Hepatic stellate cell (primary cell): ENCODE measurements at regions not wholly inside any gene's neighbourhood (a gene's known extent, or its start where the extent isn't known, plus 50 kb on each side); places are given as distances from the start of the nearest gene placed in this dataset.
"Not testable (repeated sequence)": the region's sequence is repeated elsewhere in the genome, so short reads cannot be mapped to it uniquely, and the experiment has no call there.

Experiments used
- DNase-seq: peaks from one replicate; pipeline ENCODE4 v3.0.0; 2011; ENCODE audit warnings: low spot score

DNA sequence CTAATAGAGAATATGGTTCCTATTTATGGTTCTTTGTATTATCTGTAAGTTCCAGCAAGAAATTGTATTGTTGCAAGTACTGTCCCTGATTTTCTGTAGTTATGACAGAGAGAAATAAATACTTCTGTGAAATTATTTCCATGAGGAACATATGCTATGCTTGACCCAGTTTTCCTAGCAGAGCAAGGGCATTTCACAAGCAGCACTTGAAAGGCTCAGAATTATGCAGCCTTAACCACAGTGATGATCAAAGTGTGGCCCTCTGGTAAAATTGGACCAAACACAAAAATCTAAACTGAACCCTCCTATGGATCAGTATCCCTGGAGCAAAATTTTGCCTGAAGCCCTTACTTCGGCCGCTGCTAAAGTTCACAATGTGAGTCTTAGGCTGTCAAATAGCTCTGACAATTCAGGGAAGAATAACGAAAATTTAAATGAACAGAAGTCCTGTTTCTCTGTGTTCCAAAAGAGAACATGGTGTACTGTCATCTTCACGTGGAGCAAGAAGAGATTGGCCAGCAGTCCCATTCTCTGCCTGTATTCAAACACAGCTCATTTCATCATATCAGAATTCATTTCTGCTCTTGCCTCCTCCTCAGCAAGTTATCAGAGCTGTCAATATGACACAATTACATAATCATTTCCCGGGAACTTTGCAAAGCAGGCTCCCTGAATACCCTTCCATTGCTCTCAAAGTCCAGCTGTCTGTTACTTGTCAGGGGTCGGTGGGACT, 471.9 kb downstream of the RPS29 start:
- no peak for DNase-seq

DNA sequence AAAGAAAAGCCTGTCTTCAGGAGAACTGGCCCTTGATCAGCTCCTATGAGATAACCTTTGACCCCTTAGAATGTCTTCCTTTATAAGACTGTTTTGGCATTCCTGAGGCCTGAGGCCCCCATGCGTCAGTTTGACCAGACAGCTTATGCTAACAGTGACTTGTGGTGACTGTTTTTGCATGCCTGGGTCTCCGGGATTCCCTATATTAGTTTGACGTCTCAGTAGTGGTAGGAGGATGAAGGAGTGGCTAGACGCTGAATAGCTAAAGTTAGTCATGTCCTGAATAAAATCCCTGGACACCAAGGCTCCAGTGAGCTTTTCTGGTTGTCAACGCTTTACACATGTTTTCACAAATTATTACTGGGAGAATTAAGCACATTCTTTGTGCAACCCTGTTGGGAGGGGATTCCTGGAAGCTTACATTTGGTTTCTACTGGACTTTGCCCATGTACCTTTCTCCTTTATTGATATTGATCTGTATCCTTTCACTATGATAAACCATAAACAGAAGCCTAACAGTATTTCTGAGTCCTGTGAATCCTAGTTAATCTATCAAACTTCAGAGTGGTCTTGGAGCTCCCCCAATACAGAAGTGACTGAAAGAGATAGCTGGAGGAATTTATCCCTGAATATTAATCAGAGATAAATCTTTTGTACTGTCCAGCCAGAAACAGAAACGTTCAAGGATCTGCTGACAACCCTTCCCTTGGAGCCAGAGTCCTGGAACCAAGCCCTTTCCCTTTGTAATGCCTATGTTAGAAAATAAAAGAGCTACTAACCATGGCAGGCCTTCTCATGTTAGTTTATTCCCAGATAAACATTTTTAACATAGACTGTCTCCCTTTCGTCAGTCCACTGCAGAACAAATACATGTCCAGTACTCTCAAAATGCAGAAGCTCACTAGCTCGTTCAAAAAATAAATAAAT, 479.2 kb downstream of the RPS29 start:
- no peak for DNase-seq

DNA sequence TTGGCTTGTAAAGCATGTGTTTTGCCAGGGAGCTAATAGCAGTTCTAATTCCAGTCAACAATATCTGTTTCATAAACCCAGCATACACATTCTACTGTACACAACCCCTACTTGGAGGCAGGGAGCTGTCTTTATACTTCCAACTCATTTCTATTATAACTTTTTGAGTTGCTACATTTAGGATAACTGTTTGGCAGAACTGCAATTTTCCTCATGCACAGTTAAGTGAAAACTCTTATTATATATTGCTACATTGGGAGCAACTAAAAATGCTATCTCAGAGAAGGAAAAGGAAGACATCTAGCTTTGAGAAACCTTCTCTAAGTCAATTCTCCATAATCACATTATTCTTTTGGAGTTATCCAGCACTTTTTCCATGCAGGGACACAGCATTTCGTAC, 480.2 kb downstream of the RPS29 start:
- no peak for DNase-seq

DNA sequence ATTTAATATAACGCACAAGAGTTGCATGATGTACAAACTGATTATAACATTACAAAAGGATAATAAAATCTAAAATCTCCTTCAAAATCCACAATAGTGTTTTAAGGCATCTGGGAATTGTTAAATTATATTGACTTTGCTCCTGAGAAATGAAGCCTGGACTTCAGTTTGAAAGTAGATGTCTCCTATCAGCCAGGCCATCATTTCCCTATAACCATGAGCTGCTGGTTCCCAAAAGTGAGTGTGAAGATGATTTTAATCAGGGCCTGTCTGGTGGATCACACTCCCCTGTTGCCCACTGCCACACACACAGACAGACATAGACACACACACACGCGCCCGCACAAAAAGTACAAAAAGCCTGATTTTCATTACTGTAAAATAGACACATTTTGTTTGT, 480.7 kb downstream of the RPS29 start:
- DNase-seq: no peak

DNA sequence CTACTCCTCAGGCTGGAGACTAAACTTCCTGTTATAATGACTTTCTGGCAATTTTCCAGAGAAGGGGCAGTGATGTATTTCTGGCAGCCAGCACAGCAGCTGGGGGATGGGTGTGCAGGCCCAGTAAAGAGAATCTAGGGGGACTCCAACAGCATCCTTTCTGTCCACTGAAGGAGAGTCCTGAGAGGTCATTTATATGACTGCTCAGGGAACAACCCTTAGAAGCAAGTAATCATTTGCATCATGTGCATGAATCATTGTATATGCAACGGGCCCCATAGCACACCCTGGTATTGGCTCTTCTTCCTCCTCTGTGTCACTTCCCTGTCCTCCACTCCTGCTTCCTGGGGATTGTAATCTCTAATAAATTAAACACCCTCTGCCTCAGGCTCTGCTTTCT, 493.8 kb downstream of the RPS29 start:
- no peak for DNase-seq

DNA sequence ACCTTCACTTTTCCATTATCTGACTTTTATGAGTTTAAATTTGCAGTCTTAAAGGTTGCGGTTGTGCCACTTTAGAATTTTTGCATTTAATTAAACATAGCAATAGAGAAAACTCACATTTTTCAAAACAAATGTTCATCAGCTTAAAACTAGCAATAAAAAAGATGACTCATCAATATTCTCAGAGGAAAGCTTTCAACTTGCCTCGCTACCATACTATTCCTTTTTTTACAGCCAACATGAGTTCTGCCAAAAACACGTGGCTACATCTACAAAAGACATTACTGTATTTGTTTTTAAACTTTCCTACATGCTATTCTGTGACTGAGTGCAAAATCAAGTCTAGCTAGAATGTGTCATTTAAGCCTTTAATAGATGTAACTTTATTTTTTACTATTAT, 497.1 kb downstream of the RPS29 start:
- DNase-seq: no peak

DNA sequence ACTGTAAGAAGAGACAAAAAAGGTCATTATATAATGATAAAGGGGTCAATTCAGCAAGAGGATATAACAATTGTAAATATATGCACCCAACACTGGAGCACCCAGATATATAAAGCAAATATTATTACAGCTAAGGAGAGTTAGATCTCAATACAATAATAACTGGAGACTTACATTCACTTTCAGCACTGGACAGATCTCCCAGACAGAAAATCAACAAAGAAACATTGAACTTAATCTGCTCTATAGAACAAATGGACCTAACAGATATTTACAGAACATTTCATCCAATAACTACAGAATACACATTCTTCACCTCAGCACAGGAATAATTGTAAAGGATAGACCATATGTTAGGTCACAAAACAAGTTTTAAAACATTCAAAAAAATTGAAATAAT, 512.9 kb downstream of the RPS29 start:
- DNase-seq: not testable (repeated sequence)

DNA sequence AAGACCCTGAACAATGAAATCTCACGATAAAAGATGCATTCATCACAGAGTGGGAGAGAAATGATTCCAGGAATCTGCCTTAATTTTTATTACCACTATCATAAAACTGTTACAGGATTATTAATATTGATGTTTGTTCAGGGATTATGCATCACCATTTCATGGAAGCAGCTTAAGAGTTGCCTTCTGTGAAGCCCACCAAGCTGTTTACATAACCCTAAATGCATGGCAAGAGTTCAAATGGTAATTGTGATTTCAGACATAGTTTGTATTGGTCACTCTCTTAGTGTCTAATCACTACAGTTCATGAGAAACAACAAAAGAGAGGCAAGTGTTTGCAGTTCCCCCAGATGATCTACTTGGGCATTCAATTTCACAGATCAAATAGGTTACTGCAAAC, 527.7 kb downstream of the RPS29 start:
- DNase-seq: no peak

DNA sequence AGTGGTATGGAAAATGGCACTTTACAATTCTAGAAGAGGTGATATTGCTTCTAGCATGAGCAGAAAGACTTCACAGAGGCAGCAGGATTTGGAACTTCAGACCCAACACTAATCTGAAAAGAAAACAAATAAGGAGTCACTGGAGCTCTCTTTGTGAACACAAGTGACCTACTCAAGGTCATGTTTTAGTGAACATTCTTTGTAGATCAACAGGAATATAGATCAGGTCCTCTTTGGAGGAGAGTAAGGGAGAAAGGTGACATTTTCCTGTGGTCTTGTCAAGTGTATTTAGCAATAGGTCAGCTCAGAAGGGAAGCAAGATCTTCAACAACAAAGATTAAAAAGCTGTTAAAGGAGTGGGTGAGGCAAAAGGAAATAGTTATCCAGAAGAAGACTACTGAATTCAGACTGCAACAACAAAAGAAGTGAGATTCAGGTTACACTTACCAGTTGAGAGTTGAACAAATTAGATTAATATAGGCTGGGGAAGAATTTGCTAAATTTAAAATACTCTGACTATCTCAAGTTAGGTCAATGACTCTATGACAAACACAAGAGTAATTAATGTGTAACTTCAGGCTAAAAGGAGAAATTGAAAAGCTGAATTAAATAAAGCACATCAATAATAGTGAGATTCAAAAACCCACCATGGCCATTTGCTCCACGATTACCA, 528.2 kb downstream of the RPS29 start:
- no peak for DNase-seq

DNA sequence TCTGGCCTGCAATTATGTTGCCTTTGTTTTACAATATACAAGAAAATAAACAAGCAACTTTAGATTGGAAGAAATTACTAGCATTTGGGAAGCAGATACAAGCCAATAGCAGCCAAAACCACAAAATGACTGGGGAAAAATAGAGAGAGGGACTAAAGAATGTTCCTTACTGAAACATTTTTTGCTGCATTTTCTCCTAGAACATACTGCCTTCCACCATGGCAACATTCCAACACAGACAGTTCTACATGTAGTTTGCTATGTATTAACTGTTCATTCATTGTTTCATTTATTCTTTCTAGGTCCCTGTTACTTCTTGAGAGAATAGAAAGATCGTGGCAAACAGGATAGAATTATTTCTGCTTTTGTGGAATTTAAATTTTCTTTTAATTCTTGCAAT, 530.2 kb downstream of the RPS29 start:
- no peak for DNase-seq

DNA sequence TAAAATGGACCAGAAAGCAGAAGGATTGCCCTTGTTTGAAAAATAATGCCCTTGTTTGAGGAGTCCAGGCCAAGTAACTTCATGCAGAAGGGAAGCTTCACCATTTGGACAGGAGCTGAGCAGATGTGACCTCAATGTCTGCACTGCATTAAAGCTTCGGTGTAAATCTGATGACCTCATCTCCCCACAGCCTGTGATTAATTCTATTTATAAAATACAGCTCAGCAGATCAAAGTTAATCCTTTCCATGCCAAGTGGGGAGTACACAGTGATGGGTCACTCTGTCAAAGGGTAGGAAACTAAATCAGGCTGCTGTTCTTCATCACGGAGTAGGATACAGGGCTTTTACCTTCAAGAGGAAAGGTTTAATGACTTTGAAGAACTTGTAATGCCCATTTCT, 533.7 kb downstream of the RPS29 start:
- DNase-seq: no peak

DNA sequence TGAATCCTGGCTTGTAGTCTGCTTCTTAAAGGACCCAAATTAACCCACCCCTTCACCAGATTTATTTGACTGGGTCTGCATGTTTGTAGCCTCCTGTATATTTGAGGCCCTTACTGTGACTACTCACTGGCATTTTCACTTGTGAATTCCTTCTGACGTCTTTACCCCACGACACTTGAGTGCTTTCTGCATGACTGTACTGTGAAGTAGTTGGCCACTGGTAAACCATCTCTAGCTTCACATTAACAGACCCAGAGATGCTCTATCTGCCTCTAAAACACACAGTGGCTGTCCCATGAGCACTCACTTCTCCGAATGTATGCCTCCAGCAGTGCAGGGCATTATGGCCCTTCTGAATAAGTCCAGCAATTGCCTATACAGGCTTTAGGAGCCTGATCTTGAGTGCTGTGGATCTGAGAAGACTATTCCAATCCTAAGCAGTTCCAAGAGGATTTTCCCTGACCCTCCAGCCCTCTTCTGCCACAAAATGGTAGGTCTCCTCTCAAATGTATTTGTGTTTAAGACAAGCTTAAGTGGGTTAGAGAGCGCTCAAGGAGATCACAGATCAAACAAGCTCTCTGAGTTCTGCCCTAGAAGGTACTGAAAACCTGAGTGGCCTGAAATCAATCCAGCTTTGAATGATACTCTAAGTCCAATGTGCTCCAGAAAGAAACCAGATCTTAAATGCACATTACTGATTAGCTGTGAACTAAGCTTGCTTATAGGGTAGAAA, 534.7 kb downstream of the RPS29 start:
- no peak for DNase-seq

DNA sequence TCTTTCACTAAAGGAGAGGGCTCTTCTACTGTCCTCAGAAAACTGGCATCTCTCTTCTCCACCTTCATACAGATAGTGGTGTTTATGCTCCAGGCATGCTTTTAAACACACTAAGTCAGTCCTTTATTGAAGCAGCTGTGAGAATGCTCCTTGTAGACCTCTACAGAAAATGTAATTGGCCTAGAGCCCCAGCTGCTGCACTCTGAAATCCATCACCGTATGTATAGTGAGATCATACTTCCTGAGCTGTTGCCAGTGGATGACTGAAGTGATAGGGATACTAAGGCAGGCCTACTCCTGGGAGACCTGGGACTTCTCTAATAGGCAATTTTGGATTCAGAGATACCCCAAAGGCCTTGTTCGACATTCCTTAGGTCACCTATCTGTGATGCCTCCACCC, 535.4 kb downstream of the RPS29 start:
- no peak for DNase-seq

DNA sequence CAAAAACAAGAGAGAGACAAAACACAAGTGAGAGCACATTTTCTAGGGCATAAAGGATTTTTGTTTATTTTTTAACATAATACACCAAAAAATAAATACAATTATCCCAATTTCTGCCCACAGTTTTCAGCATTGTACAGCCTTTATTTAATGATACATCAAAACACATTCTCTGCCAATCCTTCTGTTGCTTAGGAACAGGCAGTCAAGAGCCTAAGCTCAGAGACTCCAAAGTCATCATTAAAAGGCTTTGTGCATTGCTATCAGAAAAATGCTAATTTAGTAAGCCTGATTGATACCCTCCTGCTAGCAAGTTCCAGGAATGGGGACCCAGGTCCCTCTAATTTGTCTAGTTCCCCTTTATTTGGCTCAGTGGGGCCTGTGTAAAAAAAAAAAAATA, 536.5 kb downstream of the RPS29 start:
- DNase-seq: no peak

DNA sequence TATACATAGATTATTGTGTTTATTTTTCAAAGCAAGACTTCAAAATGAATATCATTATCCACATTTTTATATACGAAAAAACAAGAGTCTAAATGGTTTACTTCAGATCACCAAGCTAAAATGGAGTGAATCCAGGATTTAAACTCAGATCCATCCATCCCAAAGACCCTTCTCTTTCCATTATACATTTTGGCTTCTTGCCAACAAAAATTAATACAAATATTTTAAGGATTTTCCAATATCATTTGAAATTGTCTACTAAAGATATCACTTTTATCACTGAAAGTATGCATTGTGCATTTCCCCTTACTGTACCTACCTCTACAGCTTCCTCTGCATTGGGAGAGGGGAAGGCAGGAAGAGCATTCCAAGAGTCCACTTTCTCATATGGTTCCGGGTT, 541.2 kb downstream of the RPS29 start:
- DNase-seq: no peak

DNA sequence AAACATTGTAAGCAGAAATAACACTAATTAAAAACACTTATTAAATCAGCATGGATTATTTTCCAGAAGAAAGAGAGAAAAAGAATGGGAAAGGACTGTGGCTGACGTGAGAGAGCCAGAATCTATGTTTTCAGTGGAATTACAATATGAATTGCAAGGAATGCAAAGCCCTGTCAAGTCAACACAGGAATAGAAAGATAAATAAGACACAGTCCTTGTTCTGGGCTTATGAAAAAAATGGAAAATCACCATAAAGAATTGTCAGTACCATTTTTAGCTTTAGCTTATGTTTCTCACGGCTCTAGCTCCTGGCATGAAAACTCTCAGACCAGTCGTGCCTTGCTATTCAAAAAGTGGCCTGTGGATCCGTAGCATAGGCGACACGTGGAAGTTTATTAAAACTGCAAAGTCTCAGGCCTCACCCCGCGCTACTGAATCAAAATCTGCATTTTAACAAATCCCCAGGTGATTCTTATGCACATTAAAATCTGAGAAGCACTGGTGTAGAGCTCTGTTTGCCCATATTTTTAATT, 549.1 kb downstream of the RPS29 start:
- no peak for DNase-seq

DNA sequence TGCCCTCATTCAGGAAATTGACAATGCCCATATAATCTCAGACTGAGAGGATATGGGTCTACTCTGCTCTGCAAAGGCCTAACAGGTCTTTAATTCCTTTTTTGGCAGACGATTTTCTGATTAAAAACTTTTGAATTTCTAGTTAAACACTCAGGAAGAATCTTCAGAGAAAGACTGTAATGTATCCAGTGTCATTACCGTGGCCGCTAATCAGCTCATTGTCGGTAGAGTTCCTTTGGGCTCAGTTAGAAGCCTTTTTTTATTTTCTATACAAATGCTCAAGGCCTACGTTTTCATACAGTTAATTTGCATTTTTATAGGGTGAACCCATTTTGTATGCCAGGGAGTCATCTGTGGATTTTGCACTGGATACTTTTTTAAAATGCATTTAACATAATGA, 549.9 kb downstream of the RPS29 start:
- DNase-seq: no peak

DNA sequence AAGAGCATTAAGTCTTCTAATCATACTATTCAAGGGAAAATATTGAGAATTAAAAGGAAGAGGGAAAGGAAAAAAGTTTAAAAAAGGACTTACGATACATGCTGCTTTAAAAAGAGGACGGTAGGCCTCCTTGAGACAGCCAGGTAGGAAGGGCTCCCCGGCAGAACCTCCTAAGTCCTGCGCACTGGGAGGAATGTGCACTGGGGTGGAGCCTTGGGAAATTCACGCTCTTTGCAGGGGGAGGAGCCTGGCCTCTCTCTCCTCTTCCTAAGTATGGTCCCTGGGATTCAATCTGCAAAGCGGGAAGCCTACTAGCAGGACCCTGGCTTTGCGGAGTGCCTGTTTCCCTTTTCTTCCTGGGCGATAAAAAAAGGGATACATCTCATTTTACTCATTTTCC, 553.0 kb downstream of the RPS29 start:
- no peak for DNase-seq

DNA sequence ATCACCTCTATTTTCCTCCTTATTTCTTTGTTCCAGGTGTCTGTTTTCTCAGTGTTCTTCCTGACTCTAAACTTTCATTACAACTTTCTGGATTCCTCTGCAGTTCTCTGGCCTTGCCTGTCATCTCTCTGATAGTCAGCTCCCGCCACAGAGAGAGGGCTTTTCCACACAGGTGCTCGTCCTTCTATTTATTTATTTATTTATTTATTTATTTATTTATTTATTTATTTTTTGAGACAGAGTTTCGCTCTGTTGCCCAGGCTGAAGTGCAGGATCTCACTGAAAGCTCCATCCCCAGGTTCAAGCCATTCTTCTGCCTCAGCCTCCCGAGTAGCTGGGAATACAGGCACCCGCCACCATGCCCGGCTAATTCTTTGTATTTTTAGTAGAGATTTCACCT, 554.5 kb downstream of the RPS29 start:
- DNase-seq: not testable (repeated sequence)

DNA sequence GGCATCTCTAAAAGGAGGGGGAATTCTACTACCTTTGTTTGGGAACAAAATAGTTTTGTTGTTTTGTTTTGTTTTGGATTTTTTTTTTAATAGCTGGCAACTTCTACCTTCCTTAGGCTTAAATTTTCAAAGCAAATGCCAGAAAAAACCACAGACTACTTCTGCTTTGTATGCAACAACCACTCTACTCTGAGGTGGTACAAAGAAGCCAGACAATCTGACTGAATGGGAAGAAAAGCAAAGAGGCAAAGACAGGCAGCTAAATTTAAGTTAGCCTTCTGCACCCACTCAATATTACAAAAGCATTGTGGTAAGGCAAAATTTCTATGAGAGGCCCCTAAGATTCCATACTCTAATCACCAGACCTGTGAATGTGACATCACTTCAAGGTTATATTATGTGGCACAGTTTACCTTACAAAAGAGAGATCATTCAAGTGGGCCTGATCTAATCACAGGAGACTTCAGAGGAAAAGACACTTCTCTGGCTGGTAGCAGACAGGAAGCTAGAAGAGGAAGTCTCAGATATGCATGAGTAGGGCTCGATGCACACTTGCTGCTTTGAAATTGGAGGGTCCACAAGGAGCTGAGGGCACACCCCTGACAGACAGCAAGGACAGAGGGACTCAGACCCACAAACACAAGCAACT, 566.6 kb downstream of the RPS29 start:
- DNase-seq: no peak

DNA sequence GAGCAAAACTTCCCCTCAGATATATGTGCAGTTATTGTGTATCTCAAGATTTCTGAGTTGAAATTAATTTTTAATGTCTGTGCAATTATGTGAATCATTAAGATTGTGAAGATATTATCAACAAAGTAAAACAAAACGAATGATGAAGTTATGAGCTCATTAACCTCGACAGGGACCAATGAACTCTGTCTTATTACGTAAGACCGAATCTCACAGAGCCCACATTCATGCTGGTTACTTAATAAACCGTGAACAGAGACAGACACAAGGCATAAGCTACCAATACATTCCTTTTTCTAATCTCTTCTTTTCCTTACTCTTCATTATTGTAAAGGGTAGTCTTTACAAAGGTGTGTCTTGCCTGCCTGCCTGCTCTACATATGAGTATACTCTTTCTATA, 568.7 kb downstream of the RPS29 start:
- no peak for DNase-seq

DNA sequence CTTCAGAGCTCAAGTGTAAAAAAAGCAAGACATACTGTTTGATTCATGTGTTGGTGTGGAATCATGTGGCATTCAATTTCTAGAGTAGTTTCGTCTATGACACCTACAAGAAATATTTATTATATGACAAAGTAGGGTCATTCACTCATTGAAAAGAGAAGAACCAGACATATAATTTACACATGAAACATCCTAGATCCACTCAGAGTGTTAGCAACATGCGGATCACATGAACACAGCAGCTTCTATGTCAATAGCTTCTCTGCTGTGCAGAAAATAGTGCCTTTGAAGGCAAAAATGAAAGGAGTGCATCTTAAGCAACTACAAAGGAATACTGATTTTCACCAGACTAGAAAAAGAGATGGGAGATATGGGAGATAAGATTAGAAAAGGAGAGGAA, 569.8 kb downstream of the RPS29 start:
- no peak for DNase-seq
